HG03060 (cell line): ENCODE measurements at regions not wholly inside any gene's neighbourhood (a gene's known extent, or its start where the extent isn't known, plus 50 kb on each side); places are given as distances from the start of the nearest gene placed in this dataset.

ENCODE experiments used
- ATAC-seq: cut with Tn5 transposase; IDR thresholded peaks from one replicate; pipeline ENCODE4 v1.9.1; 2021; ENCODE audit warnings: low read depth, moderate number of reproducible peaks; ENCODE audit not compliant: unreplicated experiment

- ATAC-seq, result no peak
Observed at GRCh38 chr15:88383354-88383753, 83.8 kb downstream of the MRPL46 start.

GRCh38 chr15:88382482-88382983, 84.7 kb downstream of the MRPL46 start:
- ATAC-seq, result no peak

- ATAC-seq, result no peak
Observed at GRCh38 chr15:88378188-88378637, 89.0 kb downstream of the MRPL46 start.

GRCh38 chr15:88377509-88377908, 89.7 kb downstream of the MRPL46 start:
- ATAC-seq, result no peak

GRCh38 chr15:88376574-88377174, 90.5 kb downstream of the MRPL46 start:
- no peak for ATAC-seq

GRCh38 chr15:88375234-88375927, 91.8 kb downstream of the MRPL46 start:
- ATAC-seq, result no peak

GRCh38 chr15:88365124-88365523, 102.1 kb downstream of the MRPL46 start:
- ATAC-seq, result no peak

GRCh38 chr15:88348579-88349230, 92.2 kb upstream of the NTRK3 start:
- no peak for ATAC-seq

- no peak for ATAC-seq
Observed at GRCh38 chr15:88345962-88346361, 89.4 kb upstream of the NTRK3 start.

GRCh38 chr15:88344786-88345185, 88.2 kb upstream of the NTRK3 start:
- ATAC-seq, result no peak

GRCh38 chr15:88342666-88343065, 86.1 kb upstream of the NTRK3 start:
- no peak for ATAC-seq

- no peak for ATAC-seq
Observed at GRCh38 chr15:88341653-88342052, 85.1 kb upstream of the NTRK3 start.

GRCh38 chr15:88341006-88341405, 84.5 kb upstream of the NTRK3 start:
- ATAC-seq, result no peak

- ATAC-seq, result no peak
Observed at GRCh38 chr15:88337993-88338392, 81.5 kb upstream of the NTRK3 start.

GRCh38 chr15:88335074-88335473, 78.5 kb upstream of the NTRK3 start:
- ATAC-seq, result no peak

- no peak for ATAC-seq
Observed at GRCh38 chr15:88334436-88334835, 77.9 kb upstream of the NTRK3 start.

- no peak for ATAC-seq
Observed at GRCh38 chr15:88331291-88331690, 74.8 kb upstream of the NTRK3 start.

- ATAC-seq, result no peak
Observed at GRCh38 chr15:88326924-88327323, 70.4 kb upstream of the NTRK3 start.

GRCh38 chr15:88324741-88325065, 68.2 kb upstream of the NTRK3 start:
- ATAC-seq, result no peak

GRCh38 chr15:88323976-88324740, 67.6 kb upstream of the NTRK3 start:
- no peak for ATAC-seq

GRCh38 chr15:88323468-88323867, 66.9 kb upstream of the NTRK3 start:
- ATAC-seq, result no peak
